Heart left ventricle (tissue), 16 donors: ENCODE measurements at regions not wholly inside any gene's neighbourhood (a gene's known extent, or its start where the extent isn't known, plus 50 kb on each side); places are given as distances from the start of the nearest gene placed in this dataset.
A peak's percentile ranks its signal among the peaks of the same experiment; 100 is the strongest.
"Not testable (repeated sequence)": the region's sequence is repeated elsewhere in the genome, so short reads cannot be mapped to it uniquely, and the experiment has no call there.

Experiments used
- ATAC-seq, 4 donors: fragments of 200-7000 bp; cut with Tn5 transposase; one replicate each; pipeline ENCODE4 v1.9.1; 2020 to 2022; ENCODE audit warnings: moderate library complexity in 4 of 4, mild to moderate bottlenecking in 3 of 4, moderate number of reproducible peaks in 1 of 4
- DNase-seq, 5 donors: peaks; one replicate each; pipeline ENCODE4 v3.0.0-alpha.2; 2020
- H3K27ac ChIP-seq, 12 donors: fragments of 200-600 bp; sonication (generic) in 4 of 12; one replicate each; pipeline versions ENCODE4 v1.5.0 to v1.8.0; 2016 to 2022; ENCODE audit warnings: mild to moderate bottlenecking in 2 of 12
- H3K27me3 ChIP-seq, 9 donors: fragments of 200-600 bp; sonication (generic) in 2 of 9; one replicate each; pipeline versions ENCODE4 v1.5.1 to v1.8.0; 2016 to 2022; ENCODE audit warnings: mild to moderate bottlenecking in 3 of 9
- H3K36me3 ChIP-seq, 9 donors: fragments of 200-600 bp; sonication (generic) in 2 of 9; one replicate each; pipeline versions ENCODE4 v1.5.0 to v1.8.0; 2018 to 2022; ENCODE audit warnings: mild to moderate bottlenecking in 2 of 9
- H3K4me1 ChIP-seq, 12 donors: fragments of 200-600 bp; sonication (generic) in 4 of 12; one replicate each; pipeline versions ENCODE4 v1.5.0 to v1.8.0; 2016 to 2022; ENCODE audit warnings: mild to moderate bottlenecking in 3 of 12
- H3K4me3 ChIP-seq, 12 donors: fragments of 200-600 bp; sonication (generic) in 4 of 12; one replicate each; pipeline versions ENCODE4 v1.5.0 to v1.8.0; 2017 to 2022; ENCODE audit warnings: mild to moderate bottlenecking in 9 of 12, moderate library complexity in 4 of 12
- H3K9me3 ChIP-seq, 12 donors: fragments of 200-600 bp; sonication (generic) in 4 of 12; one replicate each; pipeline versions ENCODE4 v1.5.0 to v1.8.0; 2016 to 2022; ENCODE audit warnings: mild to moderate bottlenecking in 1 of 12
- POLR2A ChIP-seq, 2 donors: fragments of 450-650 bp; IDR thresholded peaks; one replicate each; pipeline ENCODE4 v1.6.1; 2017; ENCODE audit warnings: antibody characterized with exemption in 2 of 2, mild to moderate bottlenecking in 2 of 2, moderate library complexity in 2 of 2
- WGBS, 4 donors: extraction: QIAGEN DNeasy Blood & Tissue Kit in 2 of 4; methylation state at CpG; one replicate each; pipeline versions ENCODE4 v1.1.5 to v1.1.7; 2013 to 2018; 5-methylcytosine and 5-hydroxymethylcytosine counted together
- intact Hi-C, 10 donors: fragments of 100-400 bp; cut with DNase I; formaldehyde crosslinking; loops; one replicate each; pipeline versions ENCODE4 v1.11.1 to v1.14.2; 2022
- TF ChIP-seq, protein P1 (sequence below), 12 donors: fragments of 200-600 bp; sonication (generic) in 4 of 12; IDR thresholded peaks; one replicate each; pipeline versions ENCODE4 v1.5.0 to v1.8.0; 2018 to 2022; ENCODE audit warnings: antibody characterized with exemption in 12 of 12, mild to moderate bottlenecking in 5 of 12
- donor health status: ischemic (EF 13 %, LVEDD 7.1; RV severe dilation, severe dysfunction).
- donor health status: healthy with polysubstance abuse.
- donor health status: DM: no; HTN: yes; CAD: no.
- donor health status: DM: no; HTN: no; CAD: no.
- donor health status: ischemic (EF 25% LVEDD 6.9; RV normal size, moderate dysfunction).
- donor health status: ischemic (EF 25% LVEDD 5.7; RV mildly dilated, moderate dysfunction).
- donor health status: healthy.
- donor health status: DM: yes; HTN: yes; CAD: no.
- donor health status: ischemic (EF 35%, LVEDD 5.7; RV mildly dilated, moderate dysfunction).
- donor health status: nonischemic (EF 11% LVEDD 7.7; RV severe dilation, severe dysfunction).
- donor health status: DM: yes; HTN: yes; CAD: no.
- donor health status: PGD.
- donor health status: ischemic (EF 29% LVEDD 5.4; RV normal size, mild dysfunction).
- donor health status: nonischemic (EF 23%, LVEDD 6.1; RV moderate dilation, normal function).

GRCh38 chr3:74003734-74004133, 379.0 kb upstream of the PDZRN3 start:
- intact Hi-C loops: no loop called here
- 61 to 72% (median 66%) methylated on average over 5 of the region's 5 CpGs for WGBS, 4 donors

GRCh38 chr3:74001436-74001835, 376.7 kb upstream of the PDZRN3 start:
- Histone ChIP-seq H3K4me3 (no peak overlapping the region), H3K4me1 (no peaks in the 10 kb centered on the region), H3K27me3 (no peaks in the 10 kb centered on the region), H3K9me3 (no peaks in the 10 kb centered on the region), H3K27ac (no peak overlapping the region), H3K36me3 (no peaks in the 10 kb centered on the region)
- TF ChIP-seq, protein P1, sequence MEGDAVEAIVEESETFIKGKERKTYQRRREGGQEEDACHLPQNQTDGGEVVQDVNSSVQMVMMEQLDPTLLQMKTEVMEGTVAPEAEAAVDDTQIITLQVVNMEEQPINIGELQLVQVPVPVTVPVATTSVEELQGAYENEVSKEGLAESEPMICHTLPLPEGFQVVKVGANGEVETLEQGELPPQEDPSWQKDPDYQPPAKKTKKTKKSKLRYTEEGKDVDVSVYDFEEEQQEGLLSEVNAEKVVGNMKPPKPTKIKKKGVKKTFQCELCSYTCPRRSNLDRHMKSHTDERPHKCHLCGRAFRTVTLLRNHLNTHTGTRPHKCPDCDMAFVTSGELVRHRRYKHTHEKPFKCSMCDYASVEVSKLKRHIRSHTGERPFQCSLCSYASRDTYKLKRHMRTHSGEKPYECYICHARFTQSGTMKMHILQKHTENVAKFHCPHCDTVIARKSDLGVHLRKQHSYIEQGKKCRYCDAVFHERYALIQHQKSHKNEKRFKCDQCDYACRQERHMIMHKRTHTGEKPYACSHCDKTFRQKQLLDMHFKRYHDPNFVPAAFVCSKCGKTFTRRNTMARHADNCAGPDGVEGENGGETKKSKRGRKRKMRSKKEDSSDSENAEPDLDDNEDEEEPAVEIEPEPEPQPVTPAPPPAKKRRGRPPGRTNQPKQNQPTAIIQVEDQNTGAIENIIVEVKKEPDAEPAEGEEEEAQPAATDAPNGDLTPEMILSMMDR (IDR thresholded peaks at IDR 0.05): no peak
- no peak for TF ChIP-seq POLR2A (IDR thresholded peaks at IDR 0.05)
- ATAC-seq: no peak
- 63 to 66% (median 65%) methylated on average over 2 of the region's 2 CpGs for WGBS, 4 donors
- intact Hi-C loops: no loop called here
- DNase-seq: no peak

More at GRCh38 chr3:74003734-74004133, 379.0 kb upstream of the PDZRN3 start:
- no peak overlapping the region for H3K4me3 ChIP-seq
- no peaks in the 10 kb centered on the region for H3K4me1 ChIP-seq
- peak in 2 of 4 donors; percentile 59 to 79 for ATAC-seq
- DNase-seq: no peak
- H3K36me3 ChIP-seq: no peaks in the 10 kb centered on the region
- no peak for TF ChIP-seq POLR2A (IDR thresholded peaks at IDR 0.05)
- TF ChIP-seq, protein P1 (IDR thresholded peaks at IDR 0.05): no peak
- H3K27ac ChIP-seq: no peak overlapping the region
- no peaks in the 10 kb centered on the region for H3K9me3 ChIP-seq
- no peaks in the 10 kb centered on the region for H3K27me3 ChIP-seq

DNA sequence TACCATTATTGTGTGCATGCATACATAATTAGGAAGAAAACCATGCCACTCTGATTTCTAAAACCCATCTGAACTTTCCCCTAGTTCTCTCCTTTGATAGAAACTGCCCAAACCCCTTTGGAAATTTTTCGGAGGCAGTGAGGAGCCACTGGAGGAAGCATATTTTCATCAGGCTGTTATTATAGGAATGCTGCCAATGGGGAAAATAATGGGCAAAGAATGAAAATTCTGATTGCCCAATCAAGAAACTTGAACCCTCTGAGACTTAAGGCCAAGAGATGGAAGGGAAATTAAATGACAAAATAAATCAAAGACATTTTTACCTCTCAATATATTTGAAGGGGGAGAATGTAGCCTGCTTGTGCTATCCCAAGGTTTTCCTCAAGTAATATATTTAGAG, 376.0 kb upstream of the PDZRN3 start:
- H3K27me3 ChIP-seq: no peaks in the 10 kb centered on the region
- no peak overlapping the region for H3K27ac ChIP-seq
- no peaks in the 10 kb centered on the region for H3K9me3 ChIP-seq
- TF ChIP-seq, protein P1 (IDR thresholded peaks at IDR 0.05): no peak
- no peak for TF ChIP-seq POLR2A (IDR thresholded peaks at IDR 0.05)
- no peak for ATAC-seq
- H3K36me3 ChIP-seq: no peaks in the 10 kb centered on the region
- intact Hi-C loops: no loop called here
- DNase-seq: no peak
- H3K4me3 ChIP-seq: no peak overlapping the region
- H3K4me1 ChIP-seq: no peaks in the 10 kb centered on the region
- WGBS, 4 donors: 35 to 69% (median 41%) methylated on average over 1 of the region's 1 CpG

- TF ChIP-seq POLR2A (IDR thresholded peaks at IDR 0.05): no peak
- TF ChIP-seq, protein P1 (IDR thresholded peaks at IDR 0.05): no peak
- no peak overlapping the region for H3K27ac ChIP-seq
- 93 to 100% (median 94%) methylated on average over 1 of the region's 1 CpG for WGBS, 4 donors
- H3K36me3 ChIP-seq: no peaks in the 10 kb centered on the region
- DNase-seq (no peak), ATAC-seq (no peak)
- H3K4me3 ChIP-seq: no peak overlapping the region
- H3K4me1 ChIP-seq: no peaks in the 10 kb centered on the region
- intact Hi-C loops: no loop called here
- H3K9me3 ChIP-seq: no peaks in the 10 kb centered on the region
- H3K27me3 ChIP-seq: no peaks in the 10 kb centered on the region
These were observed 374.8 kb upstream of the PDZRN3 start for GRCh38 chr3:73999501-73999900.

- H3K4me3 ChIP-seq, H3K36me3 ChIP-seq, H3K27me3 ChIP-seq, H3K9me3 ChIP-seq, H3K4me1 ChIP-seq, intact Hi-C loops, ATAC-seq, H3K27ac ChIP-seq, DNase-seq: not testable (repeated sequence)
- whole genome bisulfite sequencing, 4 donors: 91 to 94% (median 93%) methylated on average over 19 of the region's 19 CpGs
These were observed 365.9 kb upstream of the PDZRN3 start for GRCh38 chr3:73990691-73991090.
